Ramos (cell line): ENCODE measurements at regions not wholly inside any gene's neighbourhood (a gene's known extent, or its start where the extent isn't known, plus 50 kb on each side); places are given as distances from the start of the nearest gene placed in this dataset.
"Not testable (repeated sequence)": the region's sequence is repeated elsewhere in the genome, so short reads cannot be mapped to it uniquely, and the experiment has no call there.

ENCODE experiments used
- in situ Hi-C: fragments of 300-500 bp; cut with MboI; formaldehyde crosslinking; loops from one replicate; pipeline ENCODE4 v1.14.3; 2022; ENCODE audit warnings: low sequenced_read_pairs; ENCODE audit not compliant: unreplicated experiment

DNA sequence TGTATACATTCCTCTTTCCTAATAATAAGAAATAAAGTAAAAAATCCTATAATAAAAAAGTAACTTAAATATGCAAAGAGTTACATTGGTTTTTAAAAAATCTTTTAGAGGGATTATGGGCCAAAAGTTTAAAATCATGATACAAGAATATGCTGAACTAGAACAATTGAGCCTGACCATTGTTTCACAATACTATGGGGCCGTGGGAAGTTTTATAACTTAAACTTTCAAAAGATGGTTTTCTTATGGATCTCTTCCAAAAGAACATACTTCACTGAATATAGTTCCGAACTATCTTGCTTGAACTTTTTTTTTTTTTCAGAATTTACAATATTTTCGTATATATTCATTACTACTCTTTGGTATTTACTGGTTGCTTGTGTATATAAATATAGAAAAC, 97.6 kb downstream of the NFKBIZ start:
- in situ Hi-C loops: no loop called here

DNA sequence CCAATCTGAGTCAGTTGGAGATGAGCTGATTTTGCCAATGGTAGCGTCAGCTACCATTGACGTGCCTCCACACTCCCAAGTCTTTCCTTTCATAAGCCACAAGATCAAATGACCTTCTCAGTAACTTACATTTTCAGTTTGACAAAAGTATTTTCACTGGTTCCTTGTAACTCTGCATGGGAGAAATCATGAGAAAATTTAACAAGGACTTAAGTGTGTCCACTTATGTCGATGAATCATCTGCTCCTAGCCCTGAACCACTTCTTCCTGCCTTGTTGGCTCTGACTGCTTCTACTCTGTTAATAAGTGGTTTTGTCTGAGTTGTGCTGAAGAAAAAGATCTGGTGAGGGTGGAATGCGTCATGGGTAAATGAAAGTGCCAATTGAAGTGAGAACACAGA, 101.2 kb downstream of the NFKBIZ start:
- in situ Hi-C loops: no loop called here

DNA sequence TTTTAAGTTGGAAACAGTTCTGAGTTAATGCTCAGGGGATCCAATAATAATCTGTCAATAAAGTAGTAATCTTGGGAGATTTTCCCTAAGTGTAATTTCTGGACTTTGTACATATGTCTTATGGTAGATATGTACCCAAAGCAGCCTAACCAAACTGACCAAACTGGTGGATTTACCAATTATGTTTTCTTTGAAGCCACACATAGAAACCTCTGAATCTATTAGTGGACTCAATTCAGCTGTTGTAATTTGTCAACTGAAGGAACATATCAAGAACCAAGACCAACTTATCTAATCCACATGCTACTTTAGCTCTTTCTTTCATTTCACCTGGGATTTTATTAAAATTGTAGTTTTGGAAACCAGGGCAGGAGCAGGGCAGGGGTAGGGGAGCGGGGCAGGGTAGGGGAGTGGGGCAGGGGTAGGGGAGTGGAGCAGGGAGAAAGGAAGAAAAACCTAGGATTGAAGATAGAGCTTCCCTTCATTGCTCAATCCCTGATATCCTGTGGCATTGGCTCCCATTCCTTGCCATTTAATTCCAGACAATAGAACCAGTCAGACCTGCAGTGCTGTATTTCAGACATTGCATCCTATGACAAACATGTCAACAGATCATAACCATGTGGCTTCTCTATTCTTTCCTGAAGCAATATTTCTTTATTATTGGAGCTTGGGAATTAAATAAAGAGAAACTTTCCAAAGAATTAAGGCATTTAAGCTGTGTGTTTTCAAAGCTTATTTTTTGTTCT, 101.8 kb downstream of the NFKBIZ start:
- in situ Hi-C loops: no loop called here

DNA sequence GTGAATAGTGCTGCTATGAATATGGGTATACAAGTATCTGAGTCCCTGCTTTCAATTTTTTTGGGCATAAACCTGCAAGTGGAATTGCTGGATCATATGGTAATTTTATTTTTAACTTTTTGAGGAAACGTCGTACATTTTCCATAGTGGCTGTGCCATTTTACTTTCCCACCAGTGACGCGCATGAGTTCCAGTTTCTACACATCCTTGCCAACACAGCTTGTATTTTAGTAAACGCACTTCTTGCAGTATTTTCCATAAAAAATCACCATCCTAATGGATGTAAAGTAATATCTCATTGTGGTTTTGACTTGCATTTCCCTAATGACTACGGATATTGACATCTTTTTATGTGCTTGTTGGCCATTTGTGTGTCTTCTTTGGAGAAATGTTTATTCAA, 105.0 kb downstream of the NFKBIZ start:
- in situ Hi-C loops: no loop called here

DNA sequence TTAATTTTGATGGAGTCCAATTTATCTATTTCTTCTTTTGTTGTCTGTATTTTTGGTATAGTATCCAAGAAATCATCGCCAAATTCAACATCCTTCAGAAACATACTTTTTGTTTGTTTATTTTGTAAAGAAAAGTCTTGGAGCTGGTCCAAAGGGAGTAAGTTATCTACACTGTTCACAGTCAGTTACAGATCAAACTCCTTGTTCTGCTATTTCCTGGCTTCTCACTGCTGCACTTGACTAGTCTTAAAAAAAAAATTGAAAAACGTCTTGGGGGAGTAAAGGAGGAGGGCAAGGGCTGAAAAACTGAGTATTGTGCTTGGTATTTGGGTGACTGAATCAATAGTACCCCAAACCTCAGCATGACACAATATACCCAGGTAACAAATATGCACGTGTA, 105.6 kb downstream of the NFKBIZ start:
- in situ Hi-C loops: no loop called here

- in situ Hi-C loops: no loop called here
Observed at GRCh38 chr3:101962055-101962454, 112.7 kb downstream of the NFKBIZ start.

GRCh38 chr3:101963902-101964362, 114.6 kb downstream of the NFKBIZ start:
- in situ Hi-C loops: no loop called here

GRCh38 chr3:101964861-101965260, 115.5 kb downstream of the NFKBIZ start:
- in situ Hi-C loops: no loop called here

GRCh38 chr3:101966226-101966625, 116.9 kb downstream of the NFKBIZ start:
- in situ Hi-C loops: no loop called here

DNA sequence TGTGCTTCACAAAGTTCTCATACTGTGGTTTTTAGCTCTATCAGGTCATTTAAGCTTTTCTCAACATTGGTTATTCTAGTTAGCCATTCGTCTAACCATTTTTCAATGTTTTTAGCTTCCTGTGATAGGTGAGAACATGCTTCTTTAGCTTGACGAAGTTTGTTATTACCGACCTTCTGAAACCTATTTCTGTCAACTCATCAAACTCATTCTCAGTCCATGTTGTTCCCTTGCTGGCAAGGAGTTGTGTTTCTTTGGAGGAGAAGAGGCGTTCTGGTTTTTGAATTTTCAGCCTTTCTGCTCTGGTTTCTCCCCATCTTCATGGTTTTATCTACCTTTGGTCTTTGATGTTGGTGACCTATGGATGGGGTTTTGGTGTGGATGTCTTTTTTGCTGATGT, 120.9 kb downstream of the NFKBIZ start:
- in situ Hi-C loops: no loop called here

GRCh38 chr3:101970905-101971304, 121.6 kb downstream of the NFKBIZ start:
- in situ Hi-C loops: no loop called here

- in situ Hi-C loops: no loop called here
Observed at GRCh38 chr3:101972430-101973162, 123.3 kb downstream of the NFKBIZ start.

- in situ Hi-C loops: no loop called here
Observed at GRCh38 chr3:101973163-101973505, 123.8 kb downstream of the NFKBIZ start.

DNA sequence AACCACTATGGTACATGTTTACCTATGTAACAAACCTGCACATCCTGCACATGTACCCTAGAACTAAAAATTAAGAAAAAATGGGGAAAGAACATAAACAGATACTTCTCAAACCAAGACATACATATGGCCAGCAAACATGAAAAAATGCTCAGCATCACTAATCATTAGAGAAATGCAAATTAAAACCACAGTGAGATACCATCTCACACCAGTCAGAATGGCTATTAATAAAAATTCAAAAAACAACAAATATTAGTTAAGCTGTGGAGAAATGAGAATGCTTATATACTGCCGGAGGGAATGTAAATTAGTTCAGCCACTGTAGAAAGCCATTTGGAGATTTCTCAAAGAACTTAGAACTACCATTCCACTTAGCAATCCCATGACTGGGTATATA, 126.1 kb downstream of the NFKBIZ start:
- in situ Hi-C loops: not testable (repeated sequence)

GRCh38 chr3:101976473-101976872, 127.2 kb downstream of the NFKBIZ start:
- in situ Hi-C loops: no loop called here

DNA sequence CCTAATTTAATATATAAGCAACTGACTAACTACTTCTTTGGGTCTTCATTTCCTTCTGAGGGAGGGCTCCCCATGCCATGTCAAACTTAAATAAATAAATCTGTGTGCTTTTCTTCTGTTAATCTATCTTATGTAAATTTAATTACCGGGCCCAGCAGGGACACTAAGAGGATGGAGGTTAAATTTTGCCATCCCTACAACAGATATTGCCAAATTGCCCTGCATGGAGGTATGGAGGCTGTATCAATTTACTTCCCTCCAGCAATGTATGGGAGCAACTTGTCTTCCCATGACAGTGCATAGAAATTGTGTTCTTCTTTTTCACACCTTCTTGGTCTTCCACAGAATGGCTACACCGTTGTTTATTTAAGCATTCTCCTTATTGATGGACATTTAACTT, 129.0 kb downstream of the NFKBIZ start:
- in situ Hi-C loops: no loop called here

DNA sequence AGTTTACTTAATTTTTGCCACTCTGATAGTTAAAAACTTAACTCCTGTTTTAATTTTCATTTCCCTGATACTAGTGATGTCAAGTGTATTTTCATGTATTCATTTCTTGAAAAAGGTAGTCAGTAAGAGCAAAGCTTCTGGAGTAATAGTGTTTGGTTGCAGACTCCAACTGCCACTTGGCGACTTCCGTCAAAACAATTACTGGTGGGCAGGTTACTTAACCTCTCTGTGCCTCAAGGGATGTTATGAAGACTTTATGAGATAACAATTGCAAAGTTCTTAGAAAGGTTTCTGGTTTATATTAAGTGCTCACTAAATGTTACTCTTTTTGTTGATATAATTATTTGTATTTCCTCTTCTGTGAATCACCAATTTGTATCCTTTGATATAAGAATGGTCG, 129.7 kb downstream of the NFKBIZ start:
- in situ Hi-C loops: no loop called here

- in situ Hi-C loops: no loop called here
Observed at GRCh38 chr3:101984356-101984755, 135.0 kb downstream of the NFKBIZ start.

GRCh38 chr3:101988596-101988995, 139.3 kb downstream of the NFKBIZ start:
- in situ Hi-C loops: no loop called here

DNA sequence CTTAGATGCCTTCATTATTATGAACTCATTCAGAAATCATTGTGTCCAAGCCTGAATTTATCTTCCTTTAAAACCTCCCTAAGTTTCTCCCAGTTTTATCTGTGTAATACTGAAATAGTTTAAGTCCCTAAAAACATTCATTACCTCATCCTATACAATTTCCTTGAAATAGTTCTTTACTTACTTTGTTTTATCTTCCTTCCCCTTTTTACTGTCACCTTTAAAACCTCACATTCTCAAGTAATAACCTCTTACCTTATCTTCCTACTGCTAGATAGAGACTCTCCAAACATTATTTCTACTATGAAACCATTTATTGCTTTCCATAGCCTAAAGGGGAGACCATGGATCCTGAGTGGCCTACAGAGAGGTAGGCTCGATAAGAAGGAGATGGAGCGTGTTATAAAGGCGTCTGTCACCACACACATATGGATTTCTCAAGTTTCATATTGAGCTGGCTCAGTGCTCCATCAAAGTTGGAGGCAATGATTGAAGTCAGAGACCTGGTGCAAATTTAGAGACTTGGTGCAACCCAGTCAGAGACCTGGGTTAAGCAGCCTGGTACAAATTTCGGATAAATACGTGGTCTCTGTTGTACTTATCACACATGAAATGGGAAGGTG, 140.4 kb downstream of the NFKBIZ start:
- in situ Hi-C loops: no loop called here

DNA sequence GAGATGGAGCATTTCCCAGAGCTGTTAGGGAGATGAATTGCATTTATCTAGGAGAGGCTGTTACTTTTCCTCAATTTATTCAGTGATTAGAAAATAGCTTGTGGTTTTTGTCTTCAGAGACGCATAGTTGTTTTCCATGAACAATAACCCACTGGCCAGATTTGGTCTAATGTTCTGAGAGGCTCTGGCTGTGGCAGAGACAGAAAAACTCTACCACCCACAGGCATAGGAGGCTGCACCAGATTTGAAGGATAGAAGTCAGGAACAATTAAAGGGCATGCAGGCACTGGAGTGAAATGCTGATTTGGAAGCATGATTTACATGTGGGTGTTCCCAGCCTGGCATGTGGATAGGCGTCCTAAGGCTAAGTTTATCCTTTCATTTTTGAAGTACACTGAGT, 143.5 kb downstream of the NFKBIZ start:
- in situ Hi-C loops: no loop called here
